ENCODE measurements at regions not wholly inside any gene's neighbourhood (a gene's known extent, or its start where the extent isn't known, plus 50 kb on each side); places are given as distances from the start of the nearest gene placed in this dataset.
"Not testable (repeated sequence)": the region's sequence is repeated elsewhere in the genome, so short reads cannot be mapped to it uniquely, and the experiment has no call there.

GRCh38 chr2:76159042-76159648 is 448.4 kb upstream of the GCFC2 start:
- DNase-seq = no peak

- DNase-seq = no peak
These were observed 446.8 kb upstream of the GCFC2 start for GRCh38 chr2:76157531-76157930.

DNA sequence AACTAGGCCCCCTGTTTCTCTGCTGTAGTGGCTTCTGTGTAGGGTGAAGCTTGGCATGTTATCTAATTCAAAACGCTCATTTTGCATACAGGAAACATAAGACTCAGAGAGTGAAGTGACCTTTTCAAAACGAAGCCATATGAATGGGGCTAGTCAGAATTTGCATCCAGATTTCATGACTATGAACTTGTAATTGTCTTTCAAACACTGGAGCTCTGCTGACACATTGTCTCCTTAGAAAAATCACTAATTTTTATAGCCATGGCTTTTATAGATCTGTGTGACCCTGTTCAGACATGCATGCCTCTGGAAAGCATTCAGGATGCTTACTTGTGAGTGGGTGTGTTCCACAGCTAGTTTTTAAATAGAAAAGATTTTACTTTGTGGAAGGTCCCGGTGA is 444.3 kb upstream of the GCFC2 start:
- no peak for DNase-seq

DNA sequence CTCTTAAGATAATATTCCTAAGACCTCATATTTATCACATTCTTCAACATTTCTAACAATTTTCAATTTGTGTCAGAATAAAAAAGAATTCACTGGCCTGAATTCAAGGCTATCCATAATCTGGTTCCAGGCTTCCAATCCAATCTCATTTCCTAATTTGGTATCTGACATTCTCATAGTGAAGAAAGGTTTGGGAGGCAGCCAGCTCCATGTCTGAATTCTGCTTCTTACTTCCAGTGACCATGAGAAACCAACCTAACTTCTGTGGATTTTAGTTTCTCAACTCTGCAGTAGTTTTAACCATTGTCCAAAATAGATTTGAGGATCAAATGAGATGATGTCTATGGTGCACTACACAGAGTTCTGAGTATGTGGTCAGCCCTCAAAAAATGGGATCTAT is 439.1 kb upstream of the GCFC2 start:
- DNase-seq = no peak

DNA sequence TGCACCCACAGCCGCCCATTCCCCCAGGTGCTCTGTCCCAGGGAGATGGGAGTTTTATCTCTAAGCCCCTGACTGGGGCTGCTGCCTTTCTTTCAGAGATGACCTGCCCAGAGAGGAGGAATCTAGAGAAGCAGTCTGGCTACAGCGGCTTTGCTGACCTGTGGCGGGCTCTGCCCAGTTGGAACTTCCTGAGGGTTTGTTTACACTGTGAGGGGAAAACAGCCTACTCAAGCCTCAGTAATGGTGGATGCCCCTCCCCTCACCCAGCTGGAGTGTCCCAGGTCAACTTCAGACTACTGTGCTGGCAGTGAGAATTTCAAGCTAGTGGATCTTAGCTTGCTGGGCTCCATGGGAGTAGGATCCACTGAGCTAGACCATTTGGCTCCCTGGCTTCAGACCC is 428.6 kb upstream of the GCFC2 start:
- DNase-seq = not testable (repeated sequence)

DNA sequence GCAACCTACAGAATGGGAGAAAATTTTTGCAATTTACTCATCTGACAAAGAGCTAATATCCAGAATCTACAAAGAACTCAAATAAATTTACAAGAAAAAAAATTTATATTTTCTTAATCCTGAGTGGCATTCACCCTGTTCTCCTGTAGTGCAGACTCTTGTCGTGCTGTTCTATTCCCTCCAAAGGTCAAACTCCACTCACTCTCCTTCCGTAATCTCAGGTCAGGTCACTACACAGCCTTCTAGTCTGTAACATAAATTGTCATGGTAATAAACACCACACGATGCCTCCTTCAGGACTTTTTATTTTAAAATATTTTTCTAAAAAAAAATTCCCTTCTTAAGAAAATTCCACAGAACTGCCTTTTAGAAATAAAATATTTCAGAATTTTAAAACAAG is 417.9 kb upstream of the GCFC2 start:
- DNase-seq = no peak

GRCh38 chr2:76120176-76120575 is 409.5 kb upstream of the GCFC2 start:
- DNase-seq = no peak

DNA sequence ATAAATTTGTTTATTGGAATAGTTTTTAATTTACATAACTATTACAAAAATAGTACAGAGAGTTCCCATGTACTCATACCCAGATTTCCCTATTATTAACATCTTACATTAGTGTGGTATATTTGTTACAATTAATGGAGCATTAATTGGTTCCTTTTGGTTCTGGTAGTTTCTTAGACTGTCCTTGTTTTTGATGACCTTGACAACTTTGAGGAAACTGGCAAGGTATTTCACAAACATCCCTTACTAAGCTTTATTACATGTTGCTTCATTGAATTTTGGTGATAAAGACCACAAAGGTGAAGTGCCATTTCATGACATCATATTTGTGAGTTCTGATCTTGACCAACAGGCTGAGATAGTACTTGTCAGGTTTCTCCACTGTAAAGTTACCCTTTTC is 379.0 kb upstream of the GCFC2 start:
- no peak for DNase-seq

DNA sequence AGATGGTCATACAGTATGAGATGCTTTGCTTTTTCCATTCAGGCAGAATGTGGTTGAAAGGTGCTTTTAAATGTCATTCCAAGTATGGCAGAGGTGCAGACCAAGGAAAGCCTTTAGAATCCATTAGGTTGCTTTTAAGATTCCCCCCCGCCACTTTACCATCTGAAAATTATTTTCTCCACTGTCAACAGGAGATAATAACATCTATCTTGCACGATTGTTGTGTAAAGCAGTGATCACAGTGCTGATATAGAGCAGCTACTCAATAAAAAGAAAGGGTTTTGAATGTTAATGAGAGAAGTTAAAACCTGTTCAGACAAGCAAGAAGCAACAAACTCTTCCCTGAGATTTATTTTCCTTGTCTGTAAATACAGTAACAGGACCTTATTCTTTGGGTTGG is 372.5 kb upstream of the GCFC2 start:
- DNase-seq = no peak

DNA sequence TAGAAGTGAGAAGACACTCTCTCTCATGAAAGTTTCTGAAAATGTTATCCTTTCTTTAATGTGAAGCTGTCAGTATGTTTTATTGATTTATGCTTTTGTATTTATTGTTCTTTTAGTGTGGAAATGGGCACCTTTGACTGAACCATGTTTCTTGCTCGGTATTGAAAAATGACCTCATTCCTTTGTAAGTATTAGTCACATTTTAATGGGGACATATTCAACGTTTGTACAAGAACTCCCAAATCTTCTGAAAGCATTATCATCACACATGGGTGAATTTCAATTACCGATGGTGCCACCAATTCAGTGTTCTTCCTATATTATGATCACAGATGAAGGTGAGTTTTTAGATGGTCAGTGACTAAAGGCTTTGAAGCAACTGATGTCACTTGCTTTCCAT is 371.8 kb upstream of the GCFC2 start:
- no peak for DNase-seq

DNA sequence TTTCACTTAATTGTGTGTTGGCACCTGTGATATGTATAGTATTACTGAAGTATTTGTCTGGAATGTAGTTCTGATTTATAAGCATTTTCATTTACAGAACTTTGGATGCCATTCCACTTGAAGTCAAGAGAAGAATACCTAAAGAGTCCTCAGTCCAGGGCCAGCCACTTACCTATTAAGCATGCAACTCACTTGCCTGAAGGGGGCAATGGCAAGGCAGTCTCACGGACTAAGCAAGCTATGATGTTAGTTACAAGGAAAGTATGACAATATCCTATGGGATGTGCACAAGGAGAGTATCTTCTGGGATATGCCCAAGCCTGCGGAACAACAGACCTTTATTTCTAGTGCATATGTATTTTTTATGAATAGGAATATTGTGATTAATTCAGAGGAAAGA is 369.4 kb upstream of the GCFC2 start:
- DNase-seq = no peak

- DNase-seq = no peak
These were observed 364.4 kb upstream of the GCFC2 start for GRCh38 chr2:76075126-76075525.

- DNase-seq = no peak
These were observed 363.4 kb upstream of the GCFC2 start for GRCh38 chr2:76073992-76074604.

DNA sequence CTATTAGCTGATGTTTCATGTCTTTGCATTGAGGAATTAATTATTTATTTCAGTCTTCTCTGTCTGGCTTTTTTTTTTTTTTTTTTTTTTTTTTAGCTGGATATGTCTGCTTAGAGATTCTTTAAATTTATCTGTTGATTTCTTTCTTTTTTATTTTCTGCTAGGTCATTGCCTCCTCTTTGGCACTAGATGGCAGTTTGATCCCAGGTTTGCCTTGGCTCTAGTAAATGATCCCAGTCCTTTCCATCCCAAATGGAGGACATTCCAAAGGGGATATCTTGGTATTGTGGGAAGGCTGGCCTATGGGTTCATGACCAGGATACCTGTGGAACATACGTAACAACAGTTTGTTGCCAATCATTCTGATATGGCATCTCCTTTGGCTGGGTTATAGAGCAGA is 339.5 kb upstream of the GCFC2 start:
- DNase-seq = no peak

- no peak for DNase-seq
These were observed 334.0 kb upstream of the GCFC2 start for GRCh38 chr2:76044701-76045100.

- DNase-seq = no peak
These were observed 328.8 kb upstream of the GCFC2 start for GRCh38 chr2:76039505-76039904.

DNA sequence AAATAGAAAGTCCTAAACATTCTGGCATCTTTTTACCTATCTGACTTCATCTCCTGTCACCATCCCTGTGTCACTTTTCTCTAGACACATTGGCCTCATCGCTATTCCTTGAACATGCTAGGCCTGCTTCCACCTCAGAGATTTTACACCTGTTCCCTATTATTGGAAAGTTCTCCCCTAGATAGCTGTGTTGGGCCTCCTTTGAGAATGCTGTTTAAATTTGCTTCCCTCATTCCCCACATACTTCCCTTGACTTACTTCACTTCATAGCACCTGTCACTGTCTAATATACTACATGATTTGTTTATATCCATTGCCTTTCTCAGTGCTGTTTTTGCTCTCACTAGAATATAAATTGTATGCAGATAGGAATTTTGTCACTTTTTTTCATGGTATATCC is 317.0 kb upstream of the GCFC2 start:
- no peak for DNase-seq

- no peak for DNase-seq
These were observed 308.4 kb upstream of the GCFC2 start for GRCh38 chr2:76019128-76019527.

GRCh38 chr2:76009484-76009883 is 298.8 kb upstream of the GCFC2 start:
- DNase-seq = no peak

- DNase-seq = no peak
These were observed 297.4 kb upstream of the GCFC2 start for GRCh38 chr2:76008001-76008702.

DNA sequence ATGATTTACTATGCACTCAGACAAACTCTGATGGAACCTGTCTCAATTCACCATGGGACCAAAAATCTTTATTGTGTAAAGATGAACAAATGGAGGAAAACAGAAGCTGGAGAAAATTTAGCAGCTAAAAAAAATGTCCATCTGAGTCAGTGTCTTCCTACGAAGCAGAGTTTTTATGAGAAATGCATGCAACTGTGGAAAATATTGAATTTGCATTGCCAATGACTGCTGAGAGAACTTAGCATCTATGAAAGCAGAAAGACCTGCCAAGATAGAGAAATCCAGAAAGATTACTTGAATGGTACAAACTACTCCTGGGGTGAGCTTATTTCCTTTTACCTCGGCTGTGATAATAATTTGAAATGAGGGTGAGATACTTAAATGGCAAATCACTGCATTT is 289.7 kb upstream of the GCFC2 start:
- no peak for DNase-seq

DNA sequence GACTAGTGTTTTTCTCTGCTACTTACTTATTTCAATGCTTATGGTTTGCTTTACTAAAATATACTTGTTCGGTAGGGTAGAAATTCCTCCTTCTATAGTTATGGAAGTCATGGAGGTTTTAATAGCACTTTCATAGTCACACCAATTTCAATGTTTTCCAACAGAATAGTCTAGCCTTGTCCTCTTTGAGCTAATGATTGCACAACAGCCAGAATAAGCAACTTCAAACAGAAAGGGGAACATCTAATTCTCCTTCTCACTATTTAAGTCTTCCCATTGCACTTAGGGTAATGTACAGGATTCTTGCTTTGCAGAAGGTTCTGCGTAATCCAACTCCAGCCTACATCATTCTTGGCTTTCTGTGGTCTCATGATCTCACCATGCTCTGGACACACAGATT is 287.7 kb upstream of the GCFC2 start:
- DNase-seq = no peak

DNA sequence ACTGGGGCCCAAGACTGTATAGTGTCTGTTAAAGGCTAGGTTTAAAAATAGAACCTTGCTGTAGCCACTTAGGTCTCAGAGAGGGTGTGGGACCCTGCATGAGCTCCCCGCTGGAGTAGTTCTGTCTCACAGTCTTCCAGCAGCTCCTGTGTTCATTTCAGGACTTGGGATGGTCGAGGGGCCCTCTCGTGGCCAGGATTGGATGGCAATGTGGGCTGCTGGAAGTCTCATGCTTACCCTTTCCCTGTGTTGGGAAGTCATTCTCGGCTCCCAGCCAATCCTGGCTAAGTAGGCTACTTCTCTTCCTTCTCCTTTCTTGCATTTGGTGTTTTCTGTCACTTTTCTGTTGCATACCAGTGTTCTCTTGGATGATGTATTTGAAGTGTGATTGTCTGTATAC is 284.0 kb upstream of the GCFC2 start:
- no peak for DNase-seq

DNA sequence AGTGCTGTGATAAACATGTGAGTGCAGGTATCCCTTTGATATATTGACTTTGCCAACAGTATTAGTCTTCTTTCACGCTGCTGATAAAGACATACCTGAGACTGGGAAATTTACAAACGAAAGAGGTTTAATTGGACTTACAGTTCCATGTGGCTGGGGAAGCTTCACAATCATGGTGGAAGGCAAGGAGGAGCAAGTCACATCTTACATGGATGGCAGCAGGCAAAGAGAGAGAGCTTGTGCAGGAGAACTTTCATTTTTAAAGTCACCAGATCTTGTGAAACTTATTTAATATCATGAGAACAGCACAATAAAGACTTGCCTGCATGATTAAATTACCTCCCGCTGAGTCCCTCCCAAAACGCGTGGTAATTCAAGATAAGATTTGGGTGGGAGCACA is 277.9 kb upstream of the GCFC2 start:
- not testable (repeated sequence) for DNase-seq

DNA sequence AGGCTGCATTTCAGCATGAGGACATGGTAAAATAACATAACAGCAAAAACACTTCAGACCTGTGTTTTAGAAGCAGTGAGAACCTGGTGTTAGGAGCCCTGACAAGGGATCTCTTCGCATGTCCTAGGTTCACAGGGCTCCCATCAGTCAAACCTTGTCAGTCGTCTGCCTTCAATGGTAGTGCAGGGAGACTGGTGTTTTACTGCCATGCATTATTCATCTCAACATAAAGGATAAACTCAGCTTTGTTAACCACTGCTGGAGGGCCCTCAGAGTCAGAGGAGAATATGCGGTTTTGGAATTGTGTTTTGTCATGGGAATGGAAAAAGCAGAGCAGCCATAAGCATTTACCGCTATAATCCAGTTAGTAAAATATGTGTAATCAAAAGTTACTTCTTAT is 275.9 kb upstream of the GCFC2 start:
- DNase-seq = no peak
